ENCODE measurements at regions not wholly inside any gene's neighbourhood (a gene's known extent, or its start where the extent isn't known, plus 50 kb on each side); places are given as distances from the start of the nearest gene placed in this dataset.

GRCh38 chr1:221795380-221795779, 53.5 kb upstream of the DUSP10 start:
- Histone ChIP-seq H3K27ac (ENCODE audit: insufficient read length, low read depth, low read length) (no peak overlapping the region), H3K79me1 (ENCODE audit: insufficient read depth, low read depth, low read length, poor library complexity, severe bottlenecking) (no peaks in the 10 kb centered on the region), H3K27me3 (ENCODE audit: insufficient read depth, low read length) (no peaks in the 10 kb centered on the region), H3K23ac (ENCODE audit: insufficient read length, low read depth, low read length) (no peak overlapping the region), H2BK5ac (ENCODE audit: insufficient read length, low read length) (no peak overlapping the region), H3K18ac (ENCODE audit: insufficient read length, low read depth, low read length) (no peak overlapping the region), H3K14ac (ENCODE audit: insufficient read depth, low read length) (no peak overlapping the region), H4K91ac (ENCODE audit: insufficient read length, low read depth, low read length) (no peak overlapping the region), H3K4me1 (ENCODE audit: insufficient read depth, low read length) (no peaks in the 10 kb centered on the region), H3K4ac (ENCODE audit: low read depth, low read length) (no peak overlapping the region), H3K9ac (ENCODE audit: extremely low read depth, insufficient read length, low read length) (no peak overlapping the region), H3K9me3 (ENCODE audit: control insufficient read depth, low read depth, low read length) (no peaks in the 10 kb centered on the region), H3K79me2 (ENCODE audit: insufficient read depth, low read length) (no peaks in the 10 kb centered on the region), H3K4me2 (ENCODE audit: insufficient read depth, insufficient read length, low read length) (no peak overlapping the region), H3T11ph (ENCODE audit: low read length) (no peak overlapping the region), H2AFZ (ENCODE audit: low read length) (no peak overlapping the region), H2BK15ac (ENCODE audit: low read depth, low read length) (no peak overlapping the region), H4K8ac (replicated peaks; ENCODE audit: insufficient read length, low read depth, low read length) (no peak overlapping the region), H2BK20ac (ENCODE audit: low read depth, low read length, poor library complexity, severe bottlenecking) (no peak overlapping the region), H2AK5ac (ENCODE audit: insufficient read length, low read length) (no peak overlapping the region), H3K56ac (ENCODE audit: insufficient read length, low read depth, low read length) (no peak overlapping the region), H4K5ac (ENCODE audit: insufficient read length, low read depth, low read length) (no peak overlapping the region), H2BK120ac (ENCODE audit: low read depth, low read length, poor library complexity, severe bottlenecking) (no peak overlapping the region), H3K23me2 (ENCODE audit: insufficient read length, low read depth, low read length, poor library complexity, severe bottlenecking) (no peaks in the 10 kb centered on the region), H4K20me1 (ENCODE audit: control insufficient read depth, insufficient read depth, insufficient read length) (no peaks in the 10 kb centered on the region), H2BK12ac (ENCODE audit: insufficient read length, low read depth, low read length) (no peak overlapping the region)
- WGBS (ENCODE audit: extremely low coverage, insufficient read length, low lambda C conversion rate): no CpG with 5 or more reads among the region's 3 CpGs
- no peak for DNase-seq
- Mint-ChIP-seq H3K4me1 (peaks cover 0 to 4% of the 10 kb centered on the region in 2 experiments; a peak in 1 of 4 replicates), H3K27ac (no peak overlapping the region), H3K36me3 (ENCODE audit: insufficient read depth in 1 of 3, low read depth in 3 of 3) (no peaks in the 10 kb centered on the region), H3K4me3 (no peak overlapping the region), H3K9me3 (peaks cover 0 to 3% of the 10 kb centered on the region in 2 experiments; a peak in 1 of 5 replicates), H3K27me3 (ENCODE audit: low read depth) (no peaks in the 10 kb centered on the region)
- TF ChIP-seq CTCF (conservative IDR thresholded peaks at IDR 0.05): no peak
